ENCODE measurements at regions not wholly inside any gene's neighbourhood (a gene's known extent, or its start where the extent isn't known, plus 50 kb on each side); places are given as distances from the start of the nearest gene placed in this dataset.

GRCh38 chr1:88490676-88491075 lies 193.4 kb upstream of the PKN2 start:
- POLR2A ChIA-PET = no interaction called here
- CTCF ChIA-PET = no interaction called here
- BruUV-seq (replicated peaks) = no TSS peak

More at GRCh38 chr1:88490676-88491075, 193.4 kb upstream of the PKN2 start:
- no peak overlapping the region for H3K9ac ChIP-seq (ENCODE audit: control insufficient read depth, insufficient read depth, low read length)
- H2AFZ ChIP-seq (ENCODE audit: control insufficient read depth, low read depth, low read length) = no peak overlapping the region
- H3K36me3 ChIP-seq (ENCODE audit: control insufficient read depth in 2 of 2, insufficient read depth in 2 of 2, low read length in 1 of 2) = no peaks in the 10 kb centered on the region
- H3K4me1 ChIP-seq (ENCODE audit: control insufficient read depth, insufficient read depth, low read length) = no peaks in the 10 kb centered on the region
- ATAC-seq (no peak), DNase-seq (ENCODE audit: low read depth, low spot score) (no peak), FAIRE-seq (no peak)
- H3K4me3 ChIP-seq = no peak overlapping the region
- in situ Hi-C loops (cut with MboI) (no loop called here), intact Hi-C loops (cut with micrococcal nuclease; ENCODE audit: unreplicated experiment) (no loop called here)
- no peak overlapping the region for H3K27ac ChIP-seq (ENCODE audit: control insufficient read depth, insufficient read depth)
- WGBS (ENCODE audit: insufficient coverage, insufficient replicate concordance, low lambda C conversion rate, missing lambda C conversion rate) = 25% methylated on average over 2 of the region's 2 CpGs
- H4K20me1 ChIP-seq (ENCODE audit: control insufficient read depth, insufficient read depth) = no peaks in the 10 kb centered on the region
- ChIA-PET RAD21 (ENCODE audit: unreplicated experiment) (no interaction called here), SMC1A (ENCODE audit: uncharacterized antibody, unreplicated experiment) (no interaction called here)
- no peaks in the 10 kb centered on the region for H3K79me2 ChIP-seq (ENCODE audit: control insufficient read depth, insufficient read depth, low read length)
- H3K4me2 ChIP-seq (ENCODE audit: control insufficient read depth, insufficient read depth) = no peak overlapping the region
- TF ChIP-seq CBFB (IDR thresholded peaks at IDR 0.05; ENCODE audit: low read depth) = no peak
- no peak for TF ChIP-seq RB1 (IDR thresholded peaks at IDR 0.05; ENCODE audit: borderline replicate concordance)
- no peak for TF ChIP-seq ZZZ3 (IDR thresholded peaks at IDR 0.05; ENCODE audit: control insufficient read depth, insufficient read length, low read depth)
- no peak for TF ChIP-seq BCL11A (IDR thresholded peaks at IDR 0.05; ENCODE audit: low read depth, low read length)
- TF ChIP-seq, protein P1, sequence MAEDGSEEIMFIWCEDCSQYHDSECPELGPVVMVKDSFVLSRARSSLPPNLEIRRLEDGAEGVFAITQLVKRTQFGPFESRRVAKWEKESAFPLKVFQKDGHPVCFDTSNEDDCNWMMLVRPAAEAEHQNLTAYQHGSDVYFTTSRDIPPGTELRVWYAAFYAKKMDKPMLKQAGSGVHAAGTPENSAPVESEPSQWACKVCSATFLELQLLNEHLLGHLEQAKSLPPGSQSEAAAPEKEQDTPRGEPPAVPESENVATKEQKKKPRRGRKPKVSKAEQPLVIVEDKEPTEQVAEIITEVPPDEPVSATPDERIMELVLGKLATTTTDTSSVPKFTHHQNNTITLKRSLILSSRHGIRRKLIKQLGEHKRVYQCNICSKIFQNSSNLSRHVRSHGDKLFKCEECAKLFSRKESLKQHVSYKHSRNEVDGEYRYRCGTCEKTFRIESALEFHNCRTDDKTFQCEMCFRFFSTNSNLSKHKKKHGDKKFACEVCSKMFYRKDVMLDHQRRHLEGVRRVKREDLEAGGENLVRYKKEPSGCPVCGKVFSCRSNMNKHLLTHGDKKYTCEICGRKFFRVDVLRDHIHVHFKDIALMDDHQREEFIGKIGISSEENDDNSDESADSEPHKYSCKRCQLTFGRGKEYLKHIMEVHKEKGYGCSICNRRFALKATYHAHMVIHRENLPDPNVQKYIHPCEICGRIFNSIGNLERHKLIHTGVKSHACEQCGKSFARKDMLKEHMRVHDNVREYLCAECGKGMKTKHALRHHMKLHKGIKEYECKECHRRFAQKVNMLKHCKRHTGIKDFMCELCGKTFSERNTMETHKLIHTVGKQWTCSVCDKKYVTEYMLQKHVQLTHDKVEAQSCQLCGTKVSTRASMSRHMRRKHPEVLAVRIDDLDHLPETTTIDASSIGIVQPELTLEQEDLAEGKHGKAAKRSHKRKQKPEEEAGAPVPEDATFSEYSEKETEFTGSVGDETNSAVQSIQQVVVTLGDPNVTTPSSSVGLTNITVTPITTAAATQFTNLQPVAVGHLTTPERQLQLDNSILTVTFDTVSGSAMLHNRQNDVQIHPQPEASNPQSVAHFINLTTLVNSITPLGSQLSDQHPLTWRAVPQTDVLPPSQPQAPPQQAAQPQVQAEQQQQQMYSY (CRISPR knock-in tag; IDR thresholded peaks at IDR 0.05) = no peak
- no peak for TF ChIP-seq IKZF1 (conservative IDR thresholded peaks at IDR 0.05)
- no peak for TF ChIP-seq NR2C1 (IDR thresholded peaks at IDR 0.05)
- TF ChIP-seq, protein P2, sequence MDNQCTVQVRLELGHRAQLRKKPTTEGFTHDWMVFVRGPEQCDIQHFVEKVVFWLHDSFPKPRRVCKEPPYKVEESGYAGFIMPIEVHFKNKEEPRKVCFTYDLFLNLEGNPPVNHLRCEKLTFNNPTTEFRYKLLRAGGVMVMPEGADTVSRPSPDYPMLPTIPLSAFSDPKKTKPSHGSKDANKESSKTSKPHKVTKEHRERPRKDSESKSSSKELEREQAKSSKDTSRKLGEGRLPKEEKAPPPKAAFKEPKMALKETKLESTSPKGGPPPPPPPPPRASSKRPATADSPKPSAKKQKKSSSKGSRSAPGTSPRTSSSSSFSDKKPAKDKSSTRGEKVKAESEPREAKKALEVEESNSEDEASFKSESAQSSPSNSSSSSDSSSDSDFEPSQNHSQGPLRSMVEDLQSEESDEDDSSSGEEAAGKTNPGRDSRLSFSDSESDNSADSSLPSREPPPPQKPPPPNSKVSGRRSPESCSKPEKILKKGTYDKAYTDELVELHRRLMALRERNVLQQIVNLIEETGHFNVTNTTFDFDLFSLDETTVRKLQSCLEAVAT (IDR thresholded peaks at IDR 0.05) = no peak
- no peak for TF ChIP-seq RAD51 (IDR thresholded peaks at IDR 0.05)
- TF ChIP-seq, protein P3, sequence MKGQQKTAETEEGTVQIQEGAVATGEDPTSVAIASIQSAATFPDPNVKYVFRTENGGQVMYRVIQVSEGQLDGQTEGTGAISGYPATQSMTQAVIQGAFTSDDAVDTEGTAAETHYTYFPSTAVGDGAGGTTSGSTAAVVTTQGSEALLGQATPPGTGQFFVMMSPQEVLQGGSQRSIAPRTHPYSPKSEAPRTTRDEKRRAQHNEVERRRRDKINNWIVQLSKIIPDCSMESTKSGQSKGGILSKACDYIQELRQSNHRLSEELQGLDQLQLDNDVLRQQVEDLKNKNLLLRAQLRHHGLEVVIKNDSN (IDR thresholded peaks at IDR 0.05; ENCODE audit: borderline replicate concordance, extremely low read length, insufficient read depth, low read depth, low read length) = no peak
- no peak for TF ChIP-seq PAX5 (IDR thresholded peaks at IDR 0.05; ENCODE audit: borderline replicate concordance, low read depth, low read length)
- no peaks in the 10 kb centered on the region for H3K9me3 ChIP-seq (replicated peaks; ENCODE audit: control insufficient read depth, insufficient read depth, low read length)
- no peaks in the 10 kb centered on the region for H3K27me3 ChIP-seq (replicated peaks in 1 of 2; ENCODE audit: control insufficient read depth in 2 of 2, insufficient read depth in 2 of 2, low read length in 1 of 2)

Measured in GM12878 (cell line).